Kidney glomerular epithelial cell (primary cell): ENCODE measurements at regions not wholly inside any gene's neighbourhood (a gene's known extent, or its start where the extent isn't known, plus 50 kb on each side); places are given as distances from the start of the nearest gene placed in this dataset.
"Not testable (repeated sequence)": the region's sequence is repeated elsewhere in the genome, so short reads cannot be mapped to it uniquely, and the experiment has no call there.

Experiments
- DNase-seq: peaks from one replicate; lab custom pipeline; 2025; lab: John Stamatoyannopoulos, UW

DNA sequence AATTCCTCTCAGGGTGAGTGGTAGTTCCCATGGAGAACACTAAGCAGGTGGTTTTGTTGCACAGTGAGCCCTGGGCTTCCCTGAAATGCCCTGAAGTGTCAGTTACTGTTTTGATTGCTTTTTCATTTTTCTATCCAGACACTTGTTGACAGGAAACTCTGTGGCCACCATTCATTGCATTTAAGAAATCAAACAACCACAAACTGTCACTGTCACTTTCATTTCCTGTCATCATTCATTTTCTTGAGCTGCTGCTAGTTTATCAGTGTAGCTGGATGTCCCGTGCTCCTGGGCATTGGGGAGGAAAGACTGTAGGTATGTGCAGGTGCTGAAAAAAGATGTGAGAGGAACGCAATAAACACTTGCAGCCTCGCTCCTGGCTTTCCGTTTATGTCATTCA lies 891.6 kb upstream of the ZEB2 start:
- no peak for DNase-seq

DNA sequence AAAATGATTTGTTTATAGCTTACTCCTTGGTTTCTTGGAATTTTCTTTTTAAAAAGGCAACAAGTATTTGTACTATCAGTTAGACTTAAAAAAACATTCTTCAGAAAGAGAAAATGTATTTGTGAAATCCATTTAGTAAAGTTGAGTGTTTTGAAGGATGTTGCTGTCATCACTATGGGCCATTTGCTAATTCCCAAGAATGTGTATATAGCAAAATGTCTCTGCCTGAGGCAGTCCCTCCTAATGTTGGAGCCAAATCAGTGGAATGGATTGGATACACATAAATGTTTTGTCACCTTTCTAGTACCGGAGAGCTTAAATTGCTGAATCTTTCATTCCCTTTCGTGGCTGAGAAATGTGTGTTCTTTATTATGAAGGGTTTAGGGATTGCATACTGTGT lies 890.2 kb upstream of the ZEB2 start:
- DNase-seq = no peak

DNA sequence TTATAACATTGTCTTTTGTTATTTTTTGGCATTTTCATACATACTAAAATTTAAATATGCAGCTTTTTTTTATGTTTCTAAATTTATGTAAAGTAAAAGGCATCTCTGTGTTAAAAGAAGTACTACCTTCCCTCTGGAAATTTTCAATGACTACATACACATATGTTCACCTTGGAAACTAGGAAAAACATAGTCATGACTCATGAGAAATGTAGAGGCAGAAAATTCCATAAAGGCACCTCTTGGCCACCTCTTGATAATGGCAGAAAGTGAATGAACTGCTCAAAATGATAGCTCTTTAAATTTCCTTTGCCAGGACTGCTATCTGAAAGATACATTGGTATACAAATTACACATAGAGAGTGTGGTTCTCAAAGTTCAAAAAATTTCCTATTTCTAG lies 889.1 kb upstream of the ZEB2 start:
- no peak for DNase-seq

DNA sequence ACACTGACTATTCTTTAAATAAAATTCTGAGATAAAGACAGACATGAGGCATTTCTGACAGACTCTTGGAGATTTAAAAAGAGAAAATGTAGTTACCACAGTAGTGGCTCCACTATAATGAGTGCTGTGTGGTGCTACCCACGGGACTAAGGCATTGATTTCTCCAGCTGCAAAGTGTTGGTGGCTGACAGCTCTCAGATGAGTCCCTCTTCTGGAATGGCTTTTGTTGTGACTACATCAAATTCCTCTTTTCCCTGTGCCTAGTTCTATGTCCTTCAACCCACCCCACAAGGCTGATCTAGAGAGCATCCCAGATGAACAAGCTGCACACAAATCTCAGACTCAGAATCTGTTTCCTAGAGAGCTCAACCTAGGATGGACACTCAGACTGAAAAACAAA lies 884.8 kb upstream of the ZEB2 start:
- DNase-seq = no peak

DNA sequence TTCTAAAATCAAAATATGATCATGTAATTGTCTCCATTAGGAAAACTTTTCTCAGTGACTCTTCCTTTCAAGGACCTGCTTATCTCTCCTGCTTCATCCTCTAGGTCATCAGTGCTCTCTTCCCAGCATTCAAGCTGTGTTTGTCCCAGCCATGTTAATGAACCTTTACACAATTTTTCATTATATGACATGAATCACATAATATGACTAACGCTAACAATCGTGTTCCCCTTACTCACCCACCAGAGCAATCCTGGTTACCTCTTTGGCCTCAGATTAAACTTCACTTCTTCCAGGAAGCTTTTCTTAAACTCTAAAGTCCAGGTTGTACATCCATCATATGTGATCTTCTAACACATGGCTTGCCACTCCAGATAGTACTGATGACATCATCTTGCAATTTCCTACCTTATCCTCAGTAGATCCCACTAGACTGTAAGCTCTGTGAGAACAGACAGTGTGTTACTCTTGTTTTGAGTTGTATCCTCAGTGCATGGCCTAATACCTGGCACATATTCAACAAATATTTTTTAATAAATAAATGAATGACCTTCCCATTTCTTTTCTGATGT lies 882.9 kb upstream of the ZEB2 start:
- DNase-seq = no peak

DNA sequence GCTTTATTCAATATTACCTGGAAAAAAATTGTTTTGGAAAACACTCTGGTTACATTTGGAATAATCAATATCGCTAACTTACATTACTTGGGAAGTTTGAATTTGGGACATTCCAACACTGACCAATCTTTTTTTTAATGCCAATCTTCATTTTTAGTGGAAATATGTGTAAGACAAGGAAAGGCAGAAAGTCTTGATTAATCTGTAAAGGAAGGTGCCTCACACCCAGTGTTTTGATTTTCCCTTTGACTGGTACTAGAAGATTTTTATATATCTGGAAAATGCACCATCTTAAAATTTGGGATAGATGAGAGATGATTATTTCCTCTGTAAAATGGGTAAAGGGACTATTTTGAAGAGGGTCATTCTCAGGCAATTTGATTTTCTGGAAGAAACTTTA lies 879.2 kb upstream of the ZEB2 start:
- DNase-seq = no peak

DNA sequence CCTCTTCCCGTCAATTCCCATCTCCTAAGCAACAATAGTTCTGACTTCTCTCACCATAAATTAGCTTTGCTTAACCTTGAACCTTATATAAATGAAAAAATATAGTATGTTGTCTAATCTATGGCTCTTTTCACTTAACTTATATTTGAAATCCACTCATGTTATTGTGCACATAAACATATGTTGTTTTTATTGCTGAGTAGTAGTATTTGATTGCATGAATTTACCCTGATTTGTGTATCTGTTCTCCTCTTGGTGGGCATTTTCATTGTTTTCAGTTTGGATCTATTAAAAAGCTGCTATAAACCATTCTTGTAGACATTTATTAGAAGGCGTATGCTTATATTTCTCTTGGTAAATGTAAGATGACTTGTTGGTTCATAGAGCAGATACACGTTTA lies 874.3 kb upstream of the ZEB2 start:
- DNase-seq = no peak

DNA sequence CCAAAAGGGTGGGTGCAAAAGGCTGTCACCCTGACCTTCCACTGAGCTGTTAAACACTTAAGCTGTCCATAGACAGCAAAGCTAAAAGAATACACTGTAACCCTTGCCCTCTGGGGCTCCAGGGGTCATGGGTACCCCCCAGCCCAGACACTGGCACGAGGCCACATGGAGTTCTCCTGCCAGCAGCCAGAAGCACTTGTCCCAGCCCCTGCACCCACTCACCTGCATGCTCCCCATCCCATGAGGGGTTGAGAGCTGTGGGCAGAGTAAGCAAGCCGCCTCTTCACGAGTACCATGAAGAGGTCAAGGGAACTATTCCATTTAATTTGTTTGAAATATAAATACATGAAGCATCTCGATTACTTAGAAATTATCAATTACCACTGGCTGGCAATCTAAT lies 867.1 kb upstream of the ZEB2 start:
- DNase-seq = no peak

DNA sequence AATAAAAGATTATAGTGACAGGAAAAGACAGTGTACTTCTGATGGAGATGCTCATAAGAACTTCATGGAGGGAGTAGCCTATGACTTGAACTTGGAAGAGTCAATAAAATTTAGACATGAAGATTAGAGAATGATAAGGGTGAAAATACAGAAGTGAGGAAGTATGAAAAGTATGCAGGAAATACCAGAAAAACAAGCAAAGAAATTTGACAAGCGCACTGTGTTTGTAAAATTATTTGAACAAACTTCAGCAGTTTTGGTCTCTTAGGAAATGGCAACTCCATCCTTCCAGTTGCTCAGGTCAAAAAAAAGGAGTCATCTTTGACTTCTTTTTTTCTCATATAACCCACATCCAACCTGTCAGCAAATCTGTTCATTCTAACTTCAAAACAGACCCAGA lies 864.0 kb upstream of the ZEB2 start:
- no peak for DNase-seq

DNA sequence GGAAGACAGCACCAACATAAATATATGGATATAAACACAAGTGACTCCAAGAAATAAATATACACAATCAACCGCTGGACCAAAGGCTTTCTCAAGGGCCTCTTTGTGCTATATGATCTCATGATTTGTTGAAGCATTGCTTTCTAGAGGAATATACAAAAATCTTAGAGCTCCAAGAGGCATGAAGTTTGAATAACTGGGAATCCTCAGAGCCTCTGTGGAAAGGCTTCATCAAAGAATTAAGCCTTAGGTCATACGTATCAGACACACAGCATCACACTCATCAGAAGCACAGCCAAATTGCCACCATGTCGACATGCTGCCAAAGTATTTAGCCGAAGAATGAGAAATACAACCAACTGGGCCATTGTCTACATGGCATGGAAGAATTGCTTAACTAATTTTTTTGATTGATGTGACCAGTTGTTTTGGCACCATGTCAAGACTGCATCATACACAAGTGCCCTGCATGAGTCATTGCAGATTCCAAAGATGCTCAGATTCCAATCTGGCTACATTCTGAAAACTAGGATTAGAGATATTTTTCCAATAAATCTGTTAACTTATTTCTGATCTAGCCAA lies 860.6 kb upstream of the ZEB2 start:
- DNase-seq = peak; percentile 57

DNA sequence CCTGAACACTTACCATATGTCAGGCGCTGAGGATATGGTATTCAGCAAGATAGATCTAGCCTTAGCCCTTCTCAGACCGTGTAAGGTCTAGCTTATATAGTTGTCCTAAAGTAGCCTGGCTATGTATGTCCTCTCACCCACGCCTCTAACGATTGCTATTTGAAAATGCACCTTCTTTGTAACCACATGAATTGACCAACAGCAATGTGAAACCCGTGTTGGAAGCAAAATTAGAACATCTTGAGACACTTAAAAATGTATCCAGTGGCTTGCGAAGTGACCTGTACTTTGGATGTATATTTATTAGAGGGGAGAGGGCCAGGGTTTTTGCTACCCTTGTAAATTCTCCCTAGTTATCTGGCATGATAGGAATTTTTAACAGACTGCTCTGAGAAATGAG lies 860.0 kb upstream of the ZEB2 start:
- DNase-seq = no peak

DNA sequence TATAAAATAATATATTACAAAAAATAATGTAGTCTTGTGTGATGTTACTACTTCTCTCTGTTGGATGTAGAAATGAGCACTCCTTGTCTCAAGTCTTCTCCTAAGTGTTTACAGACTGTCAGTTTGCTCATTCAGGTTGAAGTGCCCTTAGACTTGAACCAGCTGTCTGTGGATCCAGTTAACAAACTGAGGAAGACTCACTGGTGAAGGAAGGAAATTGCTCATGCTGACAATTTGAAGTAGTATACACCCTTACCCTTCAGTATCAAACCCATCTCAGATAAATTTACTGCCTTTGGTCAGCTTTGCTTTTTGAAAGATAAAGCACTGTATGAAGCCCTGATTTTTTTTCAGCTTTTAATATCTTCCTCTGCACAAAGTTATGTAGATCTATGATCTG lies 854.2 kb upstream of the ZEB2 start:
- no peak for DNase-seq

DNA sequence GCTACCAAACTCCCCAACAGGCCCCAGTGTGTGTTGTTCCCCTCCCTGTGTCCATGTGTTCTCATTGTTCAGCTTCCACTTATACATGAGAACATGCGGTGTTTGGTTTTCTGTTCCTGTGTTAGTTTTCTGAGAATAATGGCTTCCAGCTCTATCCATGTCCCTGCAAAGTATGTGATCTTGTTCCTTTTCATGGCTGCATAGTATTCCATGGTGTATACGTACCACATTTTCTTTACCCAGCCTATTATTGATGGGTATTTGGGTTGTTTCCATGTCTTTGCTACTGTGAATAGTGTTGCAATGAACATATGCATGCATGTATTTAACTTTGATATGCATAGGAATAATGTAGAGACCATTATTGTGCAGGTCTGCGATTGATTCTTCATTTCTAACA lies 847.4 kb upstream of the ZEB2 start:
- not testable (repeated sequence) for DNase-seq

DNA sequence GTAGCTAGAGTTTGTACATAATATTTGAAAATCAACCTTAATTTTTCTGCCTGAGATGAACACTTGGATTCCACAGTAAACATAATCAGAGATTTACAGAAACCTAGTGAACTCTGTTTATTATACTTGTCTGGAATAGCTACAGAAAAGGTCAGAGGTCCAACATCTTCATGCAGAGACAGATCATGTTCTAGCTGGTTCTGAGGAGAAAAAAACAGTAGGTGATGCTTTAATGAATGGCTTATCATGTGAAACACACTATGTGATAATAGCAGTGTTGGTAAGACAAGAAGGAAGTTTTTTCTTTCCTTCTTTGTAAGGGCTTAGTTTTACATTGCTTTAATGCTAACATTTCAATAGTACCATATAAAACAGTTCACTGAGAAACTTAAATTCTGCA lies 846.4 kb upstream of the ZEB2 start:
- no peak for DNase-seq

DNA sequence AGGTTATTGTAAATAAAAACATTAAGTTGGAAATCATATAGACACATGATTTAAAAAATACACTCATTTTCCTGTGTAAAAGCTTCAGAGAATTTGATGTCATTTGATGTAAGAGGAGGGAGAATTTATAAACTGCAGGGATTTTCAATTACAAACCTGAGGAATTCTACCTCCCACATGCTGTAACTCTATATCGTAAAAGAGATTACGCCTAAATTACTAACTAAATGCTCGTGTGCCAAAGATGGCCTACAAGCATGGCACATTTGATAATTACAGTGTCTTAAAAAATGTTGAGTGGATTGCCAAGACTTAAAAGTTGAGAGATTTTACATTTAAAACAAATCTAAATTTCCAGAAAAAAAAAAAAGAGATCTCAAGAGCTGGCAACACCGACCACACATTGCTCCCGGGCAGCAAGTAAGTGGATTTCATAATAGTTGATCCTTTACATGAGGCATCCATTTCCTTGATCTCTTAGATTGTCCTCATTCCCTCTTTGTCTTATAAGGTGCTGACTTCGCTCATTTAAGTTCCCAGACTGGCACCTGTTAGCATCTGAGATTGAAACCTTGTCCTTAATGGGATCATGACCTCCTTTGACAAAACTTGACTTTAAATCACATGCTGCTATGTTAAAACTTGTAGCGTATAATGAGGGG lies 840.3 kb upstream of the ZEB2 start:
- DNase-seq = no peak

DNA sequence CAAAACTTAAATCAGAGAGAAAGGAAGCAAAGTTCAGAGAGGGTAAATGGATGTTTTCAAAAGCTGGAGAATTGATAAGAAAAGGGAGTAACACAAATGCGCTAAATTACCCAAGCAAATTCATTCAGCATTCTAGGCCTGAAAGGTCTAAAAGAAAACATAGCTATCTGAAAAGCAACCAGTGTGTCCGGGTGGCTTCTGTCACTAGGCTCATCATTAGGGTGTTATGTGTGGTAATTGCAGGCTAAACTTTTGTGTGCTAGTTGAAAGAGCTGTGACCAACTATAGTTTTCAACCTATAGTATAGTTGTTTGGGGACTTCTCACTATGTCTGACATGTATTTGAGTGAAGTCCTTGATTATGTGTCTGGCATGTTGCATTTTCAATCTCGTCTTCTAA lies 839.6 kb upstream of the ZEB2 start:
- DNase-seq = no peak

DNA sequence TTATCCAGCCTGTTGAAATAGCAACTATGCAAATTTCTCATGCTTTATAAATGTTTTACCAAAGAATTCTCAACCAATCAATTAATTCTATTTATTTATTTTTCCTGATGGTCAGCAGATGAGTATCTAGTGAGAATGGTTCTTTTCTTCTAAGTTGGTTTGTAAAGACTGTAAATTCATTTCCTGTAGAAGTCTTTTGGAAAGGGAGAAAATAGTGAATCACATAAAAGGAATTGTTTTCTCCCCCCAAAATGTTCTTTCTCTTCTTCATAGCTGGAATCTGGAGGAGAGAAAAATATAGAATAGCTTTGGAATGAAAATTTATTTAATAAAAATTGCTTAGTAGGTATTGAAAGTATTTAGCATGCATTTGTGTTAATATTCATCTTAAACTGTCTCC lies 836.1 kb upstream of the ZEB2 start:
- no peak for DNase-seq

DNA sequence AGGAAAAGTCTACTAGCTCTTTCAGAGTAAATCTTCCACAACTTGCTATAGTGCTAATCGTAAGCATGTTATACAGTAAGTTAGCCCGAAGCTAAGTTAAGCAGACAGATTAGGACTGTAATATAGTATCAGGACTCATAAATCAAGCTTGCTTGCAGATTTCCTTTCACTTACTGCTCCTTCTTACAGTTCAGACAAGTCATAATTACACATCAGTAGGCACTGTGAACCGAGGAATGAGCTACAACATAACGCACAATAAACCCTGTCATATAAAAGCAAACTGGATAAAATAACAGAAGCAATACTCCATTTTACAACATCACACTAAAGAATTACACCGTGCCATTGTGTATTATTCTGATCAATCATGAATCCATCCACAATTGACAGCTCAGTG lies 832.6 kb upstream of the ZEB2 start:
- DNase-seq = no peak

DNA sequence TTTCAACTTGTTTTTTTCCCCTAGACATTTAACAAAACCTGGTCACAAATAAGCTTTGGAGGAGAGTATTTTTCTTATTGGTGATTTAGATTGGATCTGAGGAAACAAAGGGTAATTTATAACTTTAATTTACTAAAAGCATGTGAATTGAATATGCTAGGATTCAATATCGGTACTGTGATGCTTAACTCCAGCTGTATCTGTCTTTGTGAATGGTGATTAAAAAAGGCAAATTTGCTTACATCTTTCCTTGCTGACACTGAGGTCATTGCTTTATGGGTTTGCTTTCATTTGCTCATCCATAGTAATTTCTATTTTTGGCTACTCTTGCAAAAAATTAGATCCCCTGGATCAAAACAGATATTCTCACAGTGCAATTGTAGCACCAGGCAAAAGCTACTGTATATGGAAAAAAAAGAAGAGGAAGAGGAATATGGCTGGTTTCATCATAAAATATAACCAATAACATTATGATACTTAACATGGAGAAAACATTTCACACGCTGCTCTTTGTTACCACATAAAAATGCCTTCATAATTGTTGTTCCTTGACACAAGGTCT lies 832.0 kb upstream of the ZEB2 start:
- DNase-seq = no peak

DNA sequence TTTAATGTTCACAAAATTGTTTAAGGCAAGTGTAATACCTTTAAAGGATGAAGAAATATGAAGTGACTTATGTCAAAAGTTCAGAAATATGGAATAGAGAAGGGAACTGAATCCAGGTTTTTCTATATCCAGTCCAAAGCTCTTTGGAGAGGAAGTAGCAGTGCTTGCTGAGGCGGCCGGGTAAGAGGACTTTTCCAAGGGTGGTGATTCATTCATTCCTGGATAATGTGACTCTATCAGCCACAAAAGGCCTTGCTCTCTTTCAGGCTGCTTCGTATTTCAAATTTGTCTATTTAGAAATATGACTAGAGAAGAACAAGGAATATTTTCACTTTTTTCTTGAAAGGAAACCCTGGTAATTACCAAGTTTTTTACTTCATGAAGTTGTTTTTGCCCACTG lies 830.1 kb upstream of the ZEB2 start:
- DNase-seq = no peak

DNA sequence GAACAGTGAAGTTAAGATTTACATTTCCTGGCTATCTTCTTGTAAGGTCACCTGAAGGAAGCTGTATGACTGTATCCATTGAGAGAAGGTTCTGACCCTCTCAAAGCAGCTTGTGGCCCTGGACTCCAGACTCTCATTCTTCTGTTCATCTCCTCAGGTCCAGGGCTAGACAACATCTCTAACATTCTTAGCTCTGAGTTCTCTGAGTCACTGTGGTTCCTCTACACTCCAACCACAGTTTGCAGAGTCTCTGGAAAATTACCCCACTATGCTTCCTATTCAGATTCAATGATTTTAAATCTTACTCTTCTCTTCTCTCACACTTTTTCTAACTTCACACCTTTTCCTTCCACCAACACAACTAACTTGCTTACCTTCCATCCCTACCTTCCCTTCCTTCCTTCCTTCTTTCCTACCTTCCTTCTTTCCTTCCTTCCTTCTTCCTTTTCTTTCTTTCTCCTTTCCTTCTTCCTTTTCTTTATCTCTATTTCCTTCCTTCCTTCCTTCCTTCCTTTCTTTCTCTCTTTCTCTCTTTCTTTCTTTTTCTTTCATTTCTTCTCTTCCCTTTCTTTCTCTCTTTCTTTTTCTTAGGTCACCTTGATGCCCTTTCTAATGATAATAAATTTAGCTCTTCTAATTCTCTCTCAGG lies 824.3 kb upstream of the ZEB2 start:
- no peak for DNase-seq

DNA sequence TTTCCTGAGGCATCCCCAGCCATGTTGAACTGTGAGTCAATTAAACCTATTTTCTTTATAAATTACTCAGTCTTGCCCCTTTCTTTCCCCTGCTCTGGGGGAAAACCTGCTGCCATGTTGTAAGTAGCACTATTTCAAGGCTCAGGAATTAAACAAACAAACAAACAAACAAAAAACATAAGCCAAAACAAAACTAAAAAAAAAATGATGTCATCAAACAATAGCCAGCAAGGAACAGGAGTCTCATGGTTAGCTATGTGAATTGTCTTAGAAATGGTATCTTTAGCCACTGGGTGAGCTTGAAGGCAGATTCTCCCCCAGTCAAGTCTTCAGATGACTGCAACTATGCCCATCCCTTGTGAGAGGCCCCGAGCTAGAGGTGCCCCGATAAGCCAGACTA lies 823.4 kb upstream of the ZEB2 start:
- no peak for DNase-seq

DNA sequence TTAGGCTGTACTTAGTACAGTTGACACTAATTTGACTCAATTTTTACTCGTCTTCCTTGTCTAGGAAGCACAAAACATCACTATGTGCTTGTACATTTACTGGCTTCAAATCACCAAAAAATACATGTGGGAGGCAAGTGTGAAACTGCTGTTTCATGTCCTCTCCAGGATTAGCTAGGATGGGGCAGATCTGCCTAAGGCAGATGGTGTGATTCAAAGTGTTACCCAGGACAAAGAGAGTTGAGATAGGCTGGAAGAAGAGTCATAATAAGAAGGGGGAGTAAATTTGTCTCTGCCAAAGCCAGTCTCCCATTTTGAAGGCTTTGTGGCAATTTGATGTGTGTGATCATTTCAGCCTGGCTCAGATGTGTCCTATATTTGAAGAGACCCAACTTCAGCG lies 821.6 kb upstream of the ZEB2 start:
- DNase-seq = no peak
